ENCODE measurements at regions not wholly inside any gene's neighbourhood (a gene's known extent, or its start where the extent isn't known, plus 50 kb on each side); places are given as distances from the start of the nearest gene placed in this dataset.

GRCh38 chr9:19992556-19992955 is 203.7 kb upstream of the SLC24A2 start:
- DNase-seq: no peak

DNA sequence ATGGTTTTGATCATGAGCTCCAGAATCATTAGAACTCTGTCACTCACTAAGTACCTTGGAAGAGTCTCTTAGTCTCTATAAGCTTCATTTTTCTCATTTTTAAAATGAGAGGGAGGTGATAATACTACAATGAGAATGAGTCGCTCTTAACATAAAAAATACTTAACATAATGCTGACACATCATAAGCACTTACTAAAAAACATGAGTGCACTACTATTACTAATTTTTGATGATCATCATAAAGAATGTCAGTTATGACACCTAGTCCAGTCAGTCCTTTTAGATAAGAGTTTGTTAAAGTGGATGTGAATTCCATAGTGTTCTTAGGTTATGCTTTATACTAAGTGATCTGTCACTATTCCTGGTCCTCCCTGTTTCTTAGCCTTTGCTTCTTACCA is 200.4 kb upstream of the SLC24A2 start:
- DNase-seq: no peak

GRCh38 chr9:19988281-19988680 is 199.4 kb upstream of the SLC24A2 start:
- no peak for DNase-seq

- DNase-seq: peak; percentile 19 to 64
These were observed 196.2 kb upstream of the SLC24A2 start for GRCh38 chr9:19985081-19985480.

DNA sequence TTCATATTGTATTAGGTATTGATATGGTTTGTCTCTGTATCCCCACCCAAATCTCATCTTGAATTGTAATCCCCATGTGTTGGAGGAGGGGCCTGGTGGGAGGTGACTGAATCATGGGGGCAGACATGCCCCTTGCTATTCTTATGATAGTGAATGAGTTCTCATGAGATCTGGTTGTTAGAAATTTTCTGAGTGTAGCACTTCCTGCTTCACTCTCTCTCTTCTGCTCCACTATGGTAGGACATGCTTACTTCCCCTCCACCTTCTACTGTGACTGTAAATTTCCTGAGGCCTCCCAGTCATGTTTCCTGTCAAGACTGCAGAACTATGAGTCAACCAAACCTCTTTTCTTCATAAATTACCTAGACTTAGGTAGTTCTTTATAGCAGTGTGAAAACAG is 187.4 kb upstream of the SLC24A2 start:
- no peak for DNase-seq

DNA sequence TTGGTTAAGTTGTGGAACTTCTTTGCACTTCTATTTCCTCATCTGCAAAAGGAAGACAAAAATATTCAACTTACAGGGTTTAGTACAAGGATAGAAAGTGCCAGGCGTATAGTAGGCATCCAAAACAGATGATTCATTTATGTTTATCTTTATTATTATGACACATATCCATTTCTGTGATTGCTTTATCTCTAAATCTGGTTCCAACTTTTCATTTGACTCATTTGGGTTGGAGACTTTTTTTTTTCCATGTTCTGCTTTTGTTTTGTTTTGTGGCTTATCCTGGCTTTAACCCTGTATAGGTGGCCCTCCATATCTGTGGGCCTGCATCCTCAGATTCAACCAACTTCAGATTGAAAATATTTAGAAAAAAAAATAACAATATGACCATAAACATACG is 186.7 kb upstream of the SLC24A2 start:
- no peak for DNase-seq

GRCh38 chr9:19969721-19970120 is 180.9 kb upstream of the SLC24A2 start:
- no peak for DNase-seq

DNA sequence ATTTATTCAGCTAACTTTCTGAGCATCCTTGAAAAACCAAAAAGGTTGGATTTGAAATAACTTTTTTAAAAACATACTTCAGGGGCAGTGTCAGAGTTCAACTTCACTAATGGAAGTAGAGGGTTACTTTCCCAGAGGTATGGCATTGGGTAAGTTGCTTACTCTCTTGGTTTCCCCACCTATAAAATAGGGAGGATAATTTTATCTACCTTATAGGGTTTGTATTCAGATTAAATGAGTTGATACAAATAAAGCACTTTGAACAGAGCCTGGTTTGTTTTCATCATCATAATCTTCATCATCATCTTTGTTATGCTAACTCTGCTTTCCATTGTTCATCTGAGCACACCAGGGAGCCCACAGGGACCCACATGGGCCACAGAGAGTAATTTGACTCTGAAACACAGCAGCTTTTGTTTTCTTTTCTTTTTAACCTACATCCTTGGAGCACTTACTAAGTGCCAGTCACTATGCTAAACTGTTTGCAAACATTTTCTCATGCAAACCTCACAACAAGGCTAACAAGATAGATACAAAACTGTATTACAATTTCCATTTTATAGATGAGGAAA is 179.1 kb upstream of the SLC24A2 start:
- DNase-seq: peak in 1 of 2 experiments; percentile 32

- no peak for DNase-seq
These were observed 178.5 kb upstream of the SLC24A2 start for GRCh38 chr9:19967216-19967887.

DNA sequence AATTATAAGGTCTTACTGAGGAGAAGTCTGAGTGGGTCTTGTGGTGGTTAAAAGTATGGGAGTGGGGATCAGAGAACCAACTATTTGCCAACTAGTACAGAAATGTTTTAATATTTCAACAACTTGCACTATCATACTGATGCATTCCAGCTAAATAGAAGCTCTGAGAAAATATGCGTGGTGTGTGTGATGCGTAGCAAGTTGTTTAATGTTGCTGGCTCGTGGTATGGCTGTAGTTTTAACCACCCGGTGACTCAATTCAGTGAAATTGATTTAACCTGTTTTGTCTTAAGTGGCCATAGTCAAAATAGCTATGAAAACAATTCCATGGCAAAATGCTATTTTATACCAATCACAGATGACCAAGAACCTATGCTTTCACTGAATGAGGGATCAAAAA is 176.5 kb upstream of the SLC24A2 start:
- DNase-seq: no peak

DNA sequence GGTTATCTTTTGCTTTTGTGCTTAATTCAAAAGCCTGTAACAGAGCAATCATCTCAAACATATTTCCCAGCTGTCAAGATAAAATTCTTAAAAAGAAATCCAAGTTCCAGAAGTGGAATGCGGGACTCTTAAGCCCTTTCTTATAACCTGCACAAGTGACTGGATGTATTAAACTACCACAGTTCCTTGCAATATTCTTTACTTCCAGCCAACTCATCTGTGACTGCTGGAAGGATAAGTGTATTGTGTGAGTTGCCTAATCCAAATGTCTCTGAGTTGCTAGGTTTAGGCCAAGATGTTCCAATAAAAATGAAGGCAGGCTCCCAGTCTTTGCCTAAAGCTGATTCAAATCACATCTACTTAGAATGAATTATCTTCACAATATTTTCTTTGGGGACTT is 159.2 kb upstream of the SLC24A2 start:
- DNase-seq: no peak

GRCh38 chr9:19946441-19947109 is 157.7 kb upstream of the SLC24A2 start:
- DNase-seq: no peak

DNA sequence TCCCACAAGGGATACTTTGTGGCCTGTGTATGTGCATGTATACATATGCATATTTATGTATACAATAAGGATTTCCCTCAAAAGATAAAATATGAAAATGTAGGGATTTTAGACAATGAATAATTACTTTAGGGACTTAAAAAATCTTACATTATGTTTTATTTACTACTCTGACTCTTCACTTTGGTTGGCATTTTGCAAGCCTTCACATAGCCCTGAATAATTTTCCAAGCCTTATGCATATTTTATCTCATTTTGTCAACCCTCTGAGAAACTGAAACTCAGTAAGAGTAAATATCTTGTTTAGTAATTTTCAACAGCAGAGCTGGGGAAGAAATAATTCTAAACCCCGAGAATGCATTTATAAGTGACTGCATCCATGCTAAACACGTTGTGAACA is 153.0 kb upstream of the SLC24A2 start:
- DNase-seq: no peak

DNA sequence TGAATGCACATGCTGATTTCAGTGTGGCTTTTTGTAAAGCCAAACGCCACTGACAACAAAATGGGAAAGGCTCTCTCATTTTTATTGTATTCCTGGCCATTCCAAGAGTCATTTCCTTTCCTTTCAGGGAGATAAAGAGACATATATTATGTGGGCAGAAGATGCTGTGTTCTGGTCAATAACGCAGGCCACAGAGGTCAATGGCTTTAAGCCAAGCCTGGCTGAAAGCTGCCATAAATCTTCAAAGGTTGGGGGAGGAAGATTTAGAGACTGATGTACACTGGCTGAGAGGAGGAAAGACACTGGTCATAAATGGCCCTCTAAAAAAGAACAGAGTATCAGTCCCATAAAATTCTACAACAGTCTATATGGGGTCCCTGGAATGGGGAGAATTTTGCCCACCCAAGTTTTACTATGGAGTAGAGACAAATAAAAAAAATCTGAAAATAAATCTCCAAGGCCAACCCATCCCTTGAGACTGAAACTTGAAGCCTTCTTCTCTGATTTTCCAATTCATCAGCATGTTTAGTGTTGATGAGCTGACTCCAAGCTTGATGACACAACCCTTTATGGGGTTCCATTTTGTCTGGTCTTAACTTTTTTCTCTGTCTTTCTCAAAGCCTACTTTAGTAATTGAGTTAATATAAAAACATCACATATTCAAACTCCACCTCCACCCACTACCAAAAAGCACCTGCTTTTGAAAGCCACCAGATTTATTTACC is 152.1 kb upstream of the SLC24A2 start:
- DNase-seq: no peak

GRCh38 chr9:19939734-19940278 is 151.0 kb upstream of the SLC24A2 start:
- no peak for DNase-seq

DNA sequence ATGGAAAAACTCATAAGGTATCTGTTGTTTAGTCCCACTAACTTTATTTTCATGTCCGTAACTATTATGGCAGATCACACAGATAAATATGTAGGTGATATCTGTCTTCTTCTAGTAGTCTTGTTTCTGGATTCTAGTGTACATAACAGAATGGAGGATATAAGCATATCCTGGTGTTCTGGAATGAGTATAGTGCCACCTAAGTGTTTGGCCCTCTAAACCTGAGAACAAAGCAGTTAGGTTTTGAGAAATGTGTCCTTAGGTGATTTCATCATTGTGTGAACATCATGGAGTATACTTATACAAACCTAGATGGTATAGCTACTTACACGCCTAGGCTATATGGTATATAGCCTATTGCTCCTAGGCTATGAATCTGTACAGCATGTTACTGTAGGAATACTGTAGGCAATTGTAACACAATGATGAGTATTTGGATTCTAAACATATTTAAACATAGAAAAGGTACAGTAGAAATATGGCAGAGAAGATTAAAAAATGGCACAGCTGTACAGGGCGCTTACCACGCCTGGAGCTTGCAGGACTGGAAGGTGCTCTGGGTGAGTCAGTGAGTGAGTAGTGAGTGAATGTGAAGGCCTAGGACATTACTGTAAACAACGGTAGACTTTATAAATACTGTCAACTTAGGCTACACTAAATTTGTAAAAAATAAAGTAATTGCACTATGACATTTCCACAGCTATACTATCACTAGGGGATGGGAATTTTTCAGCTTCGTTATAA is 150.3 kb upstream of the SLC24A2 start:
- no peak for DNase-seq

DNA sequence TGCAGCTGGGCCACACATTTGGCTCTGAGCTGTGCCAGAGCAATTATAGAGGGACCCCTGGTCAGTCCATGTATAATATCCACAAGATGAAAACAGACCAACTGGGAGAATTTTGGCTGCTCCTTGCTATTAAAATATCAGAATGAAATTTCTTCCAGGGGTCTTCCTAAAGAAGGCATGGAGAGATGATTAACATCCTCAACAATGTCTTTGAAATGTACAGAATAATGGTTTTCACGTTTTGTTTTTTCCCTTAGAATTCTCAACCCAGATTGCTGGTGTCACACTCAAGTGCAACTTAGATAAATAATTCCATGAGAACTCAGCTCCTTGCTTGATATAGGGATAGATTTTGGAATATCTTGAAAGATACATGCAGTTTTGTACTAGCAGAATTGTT is 148.3 kb upstream of the SLC24A2 start:
- no peak for DNase-seq

DNA sequence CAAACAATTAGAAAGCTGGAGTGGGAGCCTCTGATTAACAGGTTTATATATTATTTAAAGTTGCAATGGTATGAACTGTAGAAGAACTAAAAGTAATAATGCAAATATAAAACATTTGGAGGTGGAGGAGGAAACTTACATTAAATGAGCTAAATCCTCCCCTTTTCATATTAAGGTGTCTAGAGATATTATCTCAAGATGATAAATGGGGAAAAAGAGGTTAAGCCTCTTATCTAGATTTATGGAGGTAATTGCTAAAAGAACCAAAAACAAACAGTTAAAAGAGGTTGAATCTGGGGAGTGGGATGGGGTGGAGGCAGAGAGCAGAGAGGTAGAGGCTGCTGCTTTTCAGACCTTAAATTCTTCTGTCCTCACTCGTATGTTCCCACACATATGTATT is 147.8 kb upstream of the SLC24A2 start:
- DNase-seq: no peak

DNA sequence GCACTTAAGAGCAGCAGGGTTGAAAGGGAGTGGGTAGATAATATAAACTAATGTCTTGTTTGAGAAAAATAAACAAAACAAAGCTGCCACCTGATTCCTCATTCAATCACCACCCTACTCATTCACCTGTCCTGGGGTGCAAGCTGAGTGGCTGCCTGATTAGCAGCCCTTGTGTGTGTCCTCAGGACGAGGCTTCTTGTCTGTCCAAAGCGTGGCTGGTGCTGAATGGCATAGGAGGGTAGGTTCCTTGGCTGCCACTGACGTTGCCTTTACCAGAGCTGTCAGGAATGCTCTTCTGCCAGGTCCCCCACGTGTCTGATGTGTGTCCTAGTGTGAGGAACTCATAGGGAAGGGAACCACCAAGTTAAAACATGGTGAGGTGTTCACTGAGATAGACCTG is 146.6 kb upstream of the SLC24A2 start:
- DNase-seq: no peak

- DNase-seq: no peak
These were observed 145.5 kb upstream of the SLC24A2 start for GRCh38 chr9:19934301-19934871.

GRCh38 chr9:19931098-19931890 is 142.5 kb upstream of the SLC24A2 start:
- DNase-seq: no peak

DNA sequence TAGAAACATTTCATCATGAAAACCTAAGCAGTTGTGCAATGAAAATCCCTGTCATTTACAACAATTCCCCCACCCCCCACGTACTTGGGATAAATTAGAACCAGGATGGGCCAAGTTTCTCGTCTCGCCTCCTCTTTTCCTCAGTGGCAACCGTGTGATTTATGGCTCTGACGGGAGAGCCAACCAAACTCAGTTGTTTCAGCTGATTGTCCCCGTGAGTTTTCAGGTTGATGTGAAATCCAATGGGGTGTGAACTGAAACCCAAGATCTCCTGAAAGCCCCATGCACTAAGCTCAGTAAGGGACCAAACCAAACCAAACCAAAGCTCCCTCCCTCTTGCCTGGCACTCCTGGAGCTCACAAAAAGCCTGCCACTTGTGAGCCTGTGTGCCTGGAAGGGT is 138.7 kb upstream of the SLC24A2 start:
- DNase-seq: no peak

All from NCI-H1930 (cell line).